ENCODE measurements at regions not wholly inside any gene's neighbourhood (a gene's known extent, or its start where the extent isn't known, plus 50 kb on each side); places are given as distances from the start of the nearest gene placed in this dataset.

GRCh38 chr12:74665690-74666089 lies 128.1 kb downstream of the ATXN7L3B start (continued):
- TF ChIP-seq, protein P1, sequence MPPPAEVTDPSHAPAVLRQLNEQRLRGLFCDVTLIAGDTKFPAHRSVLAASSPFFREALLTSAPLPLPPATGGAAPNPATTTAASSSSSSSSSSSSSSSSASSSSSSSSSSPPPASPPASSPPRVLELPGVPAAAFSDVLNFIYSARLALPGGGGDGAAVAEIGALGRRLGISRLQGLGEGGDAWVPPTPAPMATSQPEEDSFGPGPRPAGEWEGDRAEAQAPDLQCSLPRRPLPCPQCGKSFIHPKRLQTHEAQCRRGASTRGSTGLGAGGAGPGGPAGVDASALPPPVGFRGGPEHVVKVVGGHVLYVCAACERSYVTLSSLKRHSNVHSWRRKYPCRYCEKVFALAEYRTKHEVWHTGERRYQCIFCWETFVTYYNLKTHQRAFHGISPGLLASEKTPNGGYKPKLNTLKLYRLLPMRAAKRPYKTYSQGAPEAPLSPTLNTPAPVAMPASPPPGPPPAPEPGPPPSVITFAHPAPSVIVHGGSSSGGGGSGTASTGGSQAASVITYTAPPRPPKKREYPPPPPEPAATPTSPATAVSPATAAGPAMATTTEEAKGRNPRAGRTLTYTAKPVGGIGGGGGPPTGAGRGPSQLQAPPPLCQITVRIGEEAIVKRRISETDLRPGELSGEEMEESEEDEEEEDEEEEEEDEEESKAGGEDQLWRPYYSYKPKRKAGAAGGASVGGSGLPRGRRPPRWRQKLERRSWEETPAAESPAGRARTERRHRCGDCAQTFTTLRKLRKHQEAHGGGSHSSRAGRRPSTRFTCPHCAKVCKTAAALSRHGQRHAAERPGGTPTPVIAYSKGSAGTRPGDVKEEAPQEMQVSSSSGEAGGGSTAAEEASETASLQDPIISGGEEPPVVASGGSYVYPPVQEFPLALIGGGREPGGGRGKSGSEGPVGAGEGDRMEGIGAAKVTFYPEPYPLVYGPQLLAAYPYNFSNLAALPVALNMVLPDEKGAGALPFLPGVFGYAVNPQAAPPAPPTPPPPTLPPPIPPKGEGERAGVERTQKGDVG (CRISPR knock-in tag; IDR thresholded peaks at IDR 0.05; ENCODE audit: borderline replicate concordance), result no peak
- TF ChIP-seq HMG20A (CRISPR knock-in tag; IDR thresholded peaks at IDR 0.05; ENCODE audit: borderline replicate concordance) (no peak), ZKSCAN1 (IDR thresholded peaks at IDR 0.05; ENCODE audit: low read length) (no peak)

DNA sequence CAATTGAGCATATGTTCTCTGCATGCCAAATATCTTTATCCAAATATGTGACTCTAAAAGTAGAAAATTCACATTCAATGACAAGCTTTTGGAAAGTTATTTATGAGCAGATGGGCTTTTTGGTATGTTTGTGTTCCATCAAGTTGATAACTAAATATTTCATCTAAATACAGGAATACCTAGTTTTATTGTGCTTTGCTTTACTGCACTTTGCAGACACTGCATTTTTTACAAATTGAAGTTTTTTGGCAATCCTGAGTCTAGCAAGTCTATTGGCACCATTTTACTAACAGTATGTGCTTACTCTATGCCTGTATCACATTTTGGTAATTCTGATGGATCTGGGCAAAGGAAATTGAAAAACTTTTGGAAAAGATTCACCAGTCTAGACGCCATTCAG lies 133.8 kb downstream of the ATXN7L3B start:
- DNase-seq (ENCODE audit: low spot score), result no peak
- intact Hi-C loops (cut with micrococcal nuclease; ENCODE audit: unreplicated experiment) (no loop called here), in situ Hi-C loops (cut with HindIII; ENCODE audit: extremely low pct_ligation_motif_present, low pct_unique_long_range_greater_than_20kb) (no loop called here)
- H3K27me3 ChIP-seq (ENCODE audit: control insufficient read depth in 1 of 2, insufficient read depth in 2 of 2, low read length in 2 of 2), result no peaks in the 10 kb centered on the region
- no peak overlapping the region for H3K4me3 ChIP-seq (replicated peaks in 1 of 3; ENCODE audit: insufficient read depth in 1 of 3, low read depth in 2 of 3, low read length in 3 of 3)
- H4K20me1 ChIP-seq (ENCODE audit: insufficient read depth, low read length), result no peaks in the 10 kb centered on the region
- no peaks in the 10 kb centered on the region for H3K4me1 ChIP-seq (ENCODE audit: insufficient read depth, low read length)
- no peaks in the 10 kb centered on the region for H3K79me2 ChIP-seq (ENCODE audit: insufficient read depth, low read length)
- H3K27ac ChIP-seq (ENCODE audit: extremely low read length, insufficient read depth, low read length), result no peak overlapping the region
- FAIRE-seq, result no peak
- H2AFZ ChIP-seq (ENCODE audit: low read length), result no peak overlapping the region
- ChIA-PET POLR2A (no interaction called here), CTCF (ENCODE audit: low intra/inter-chr PET ratio, low total read pairs) (no interaction called here)
- no peaks in the 10 kb centered on the region for H3K36me3 ChIP-seq (replicated peaks in 1 of 2; ENCODE audit: control insufficient read depth in 1 of 2, insufficient read depth in 2 of 2, low read length in 2 of 2)
- H3K9me3 ChIP-seq (ENCODE audit: low read length), result no peaks in the 10 kb centered on the region
- no TSS peak for BruUV-seq (replicated peaks)
- no peak overlapping the region for H3K4me2 ChIP-seq (ENCODE audit: low read depth, low read length)
- ATAC-seq, result no peak
- H3K9ac ChIP-seq (ENCODE audit: insufficient read depth, low read depth, low read length), result no peak overlapping the region
- WGBS (ENCODE audit: low lambda C conversion rate), result 0% methylated on average over 1 of the region's 1 CpG
- TF ChIP-seq, protein P2, sequence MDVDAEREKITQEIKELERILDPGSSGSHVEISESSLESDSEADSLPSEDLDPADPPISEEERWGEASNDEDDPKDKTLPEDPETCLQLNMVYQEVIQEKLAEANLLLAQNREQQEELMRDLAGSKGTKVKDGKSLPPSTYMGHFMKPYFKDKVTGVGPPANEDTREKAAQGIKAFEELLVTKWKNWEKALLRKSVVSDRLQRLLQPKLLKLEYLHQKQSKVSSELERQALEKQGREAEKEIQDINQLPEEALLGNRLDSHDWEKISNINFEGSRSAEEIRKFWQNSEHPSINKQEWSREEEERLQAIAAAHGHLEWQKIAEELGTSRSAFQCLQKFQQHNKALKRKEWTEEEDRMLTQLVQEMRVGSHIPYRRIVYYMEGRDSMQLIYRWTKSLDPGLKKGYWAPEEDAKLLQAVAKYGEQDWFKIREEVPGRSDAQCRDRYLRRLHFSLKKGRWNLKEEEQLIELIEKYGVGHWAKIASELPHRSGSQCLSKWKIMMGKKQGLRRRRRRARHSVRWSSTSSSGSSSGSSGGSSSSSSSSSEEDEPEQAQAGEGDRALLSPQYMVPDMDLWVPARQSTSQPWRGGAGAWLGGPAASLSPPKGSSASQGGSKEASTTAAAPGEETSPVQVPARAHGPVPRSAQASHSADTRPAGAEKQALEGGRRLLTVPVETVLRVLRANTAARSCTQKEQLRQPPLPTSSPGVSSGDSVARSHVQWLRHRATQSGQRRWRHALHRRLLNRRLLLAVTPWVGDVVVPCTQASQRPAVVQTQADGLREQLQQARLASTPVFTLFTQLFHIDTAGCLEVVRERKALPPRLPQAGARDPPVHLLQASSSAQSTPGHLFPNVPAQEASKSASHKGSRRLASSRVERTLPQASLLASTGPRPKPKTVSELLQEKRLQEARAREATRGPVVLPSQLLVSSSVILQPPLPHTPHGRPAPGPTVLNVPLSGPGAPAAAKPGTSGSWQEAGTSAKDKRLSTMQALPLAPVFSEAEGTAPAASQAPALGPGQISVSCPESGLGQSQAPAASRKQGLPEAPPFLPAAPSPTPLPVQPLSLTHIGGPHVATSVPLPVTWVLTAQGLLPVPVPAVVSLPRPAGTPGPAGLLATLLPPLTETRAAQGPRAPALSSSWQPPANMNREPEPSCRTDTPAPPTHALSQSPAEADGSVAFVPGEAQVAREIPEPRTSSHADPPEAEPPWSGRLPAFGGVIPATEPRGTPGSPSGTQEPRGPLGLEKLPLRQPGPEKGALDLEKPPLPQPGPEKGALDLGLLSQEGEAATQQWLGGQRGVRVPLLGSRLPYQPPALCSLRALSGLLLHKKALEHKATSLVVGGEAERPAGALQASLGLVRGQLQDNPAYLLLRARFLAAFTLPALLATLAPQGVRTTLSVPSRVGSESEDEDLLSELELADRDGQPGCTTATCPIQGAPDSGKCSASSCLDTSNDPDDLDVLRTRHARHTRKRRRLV (CRISPR knock-in tag; IDR thresholded peaks at IDR 0.05), result no peak
- TF ChIP-seq EEA1 (CRISPR knock-in tag; IDR thresholded peaks at IDR 0.05; ENCODE audit: borderline replicate concordance) (no peak), ZBTB8A (CRISPR knock-in tag; IDR thresholded peaks at IDR 0.05; ENCODE audit: borderline replicate concordance, low read depth) (no peak), ZNF737 (CRISPR knock-in tag; IDR thresholded peaks at IDR 0.05; ENCODE audit: borderline replicate concordance) (no peak), KLF16 (CRISPR knock-in tag; IDR thresholded peaks at IDR 0.05) (no peak), ARNT (IDR thresholded peaks at IDR 0.05) (no peak), ZNF253 (CRISPR knock-in tag; IDR thresholded peaks at IDR 0.05; ENCODE audit: borderline replicate concordance) (no peak), REPIN1 (CRISPR knock-in tag; IDR thresholded peaks at IDR 0.05; ENCODE audit: borderline replicate concordance, low read depth) (no peak), KAT8 (CRISPR knock-in tag; IDR thresholded peaks at IDR 0.05) (no peak), ZNF20 (CRISPR knock-in tag; IDR thresholded peaks at IDR 0.05) (no peak)
- TF ChIP-seq, protein P3, sequence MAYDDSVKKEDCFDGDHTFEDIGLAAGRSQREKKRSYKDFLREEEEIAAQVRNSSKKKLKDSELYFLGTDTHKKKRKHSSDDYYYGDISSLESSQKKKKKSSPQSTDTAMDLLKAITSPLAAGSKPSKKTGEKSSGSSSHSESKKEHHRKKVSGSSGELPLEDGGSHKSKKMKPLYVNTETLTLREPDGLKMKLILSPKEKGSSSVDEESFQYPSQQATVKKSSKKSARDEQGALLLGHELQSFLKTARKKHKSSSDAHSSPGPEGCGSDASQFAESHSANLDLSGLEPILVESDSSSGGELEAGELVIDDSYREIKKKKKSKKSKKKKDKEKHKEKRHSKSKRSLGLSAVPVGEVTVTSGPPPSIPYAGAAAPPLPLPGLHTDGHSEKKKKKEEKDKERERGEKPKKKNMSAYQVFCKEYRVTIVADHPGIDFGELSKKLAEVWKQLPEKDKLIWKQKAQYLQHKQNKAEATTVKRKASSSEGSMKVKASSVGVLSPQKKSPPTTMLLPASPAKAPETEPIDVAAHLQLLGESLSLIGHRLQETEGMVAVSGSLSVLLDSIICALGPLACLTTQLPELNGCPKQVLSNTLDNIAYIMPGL (CRISPR knock-in tag; IDR thresholded peaks at IDR 0.05; ENCODE audit: borderline replicate concordance in 1 of 2, low read depth in 1 of 2), result no peak

Measured in HepG2 (cell line).